Ecto neural progenitor cell (in vitro differentiated cells): ENCODE measurements at regions not wholly inside any gene's neighbourhood (a gene's known extent, or its start where the extent isn't known, plus 50 kb on each side); places are given as distances from the start of the nearest gene placed in this dataset.

Source experiments
- DNase-seq: peaks from one replicate; pipeline ENCODE4 v3.0.0-alpha.2; 2018; ENCODE audit warnings: low spot score

DNA sequence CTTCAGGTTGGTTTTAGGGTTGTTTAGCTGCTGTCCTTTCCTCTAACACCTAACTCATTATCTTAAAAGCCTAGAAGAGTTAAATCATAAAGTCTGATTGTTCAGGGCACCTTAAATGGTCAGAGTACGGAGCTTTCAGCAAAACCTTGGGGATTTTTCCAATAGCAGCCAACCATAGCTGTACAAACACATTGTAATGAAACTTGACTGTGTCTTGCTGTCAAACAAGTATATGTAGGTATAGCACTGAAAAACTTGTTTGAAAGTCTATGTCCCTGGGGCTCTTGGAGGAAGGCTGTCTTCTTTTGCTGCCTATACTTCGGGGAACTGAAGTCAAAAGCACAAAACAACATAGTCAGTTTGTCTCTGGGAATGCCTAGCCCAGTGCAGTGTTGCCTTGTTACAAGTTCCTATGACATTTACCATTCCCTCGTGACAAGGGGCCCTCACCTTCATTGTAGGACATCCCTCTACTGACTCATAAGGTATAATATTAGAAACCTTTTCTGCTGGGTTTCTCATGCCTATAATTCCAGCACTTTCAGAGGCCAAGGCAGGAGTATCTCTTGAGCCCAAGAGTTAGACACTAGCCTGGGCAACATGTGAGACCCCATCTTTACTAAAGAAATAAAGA is 474.5 kb upstream of the NBEA start:
- no peak for DNase-seq

DNA sequence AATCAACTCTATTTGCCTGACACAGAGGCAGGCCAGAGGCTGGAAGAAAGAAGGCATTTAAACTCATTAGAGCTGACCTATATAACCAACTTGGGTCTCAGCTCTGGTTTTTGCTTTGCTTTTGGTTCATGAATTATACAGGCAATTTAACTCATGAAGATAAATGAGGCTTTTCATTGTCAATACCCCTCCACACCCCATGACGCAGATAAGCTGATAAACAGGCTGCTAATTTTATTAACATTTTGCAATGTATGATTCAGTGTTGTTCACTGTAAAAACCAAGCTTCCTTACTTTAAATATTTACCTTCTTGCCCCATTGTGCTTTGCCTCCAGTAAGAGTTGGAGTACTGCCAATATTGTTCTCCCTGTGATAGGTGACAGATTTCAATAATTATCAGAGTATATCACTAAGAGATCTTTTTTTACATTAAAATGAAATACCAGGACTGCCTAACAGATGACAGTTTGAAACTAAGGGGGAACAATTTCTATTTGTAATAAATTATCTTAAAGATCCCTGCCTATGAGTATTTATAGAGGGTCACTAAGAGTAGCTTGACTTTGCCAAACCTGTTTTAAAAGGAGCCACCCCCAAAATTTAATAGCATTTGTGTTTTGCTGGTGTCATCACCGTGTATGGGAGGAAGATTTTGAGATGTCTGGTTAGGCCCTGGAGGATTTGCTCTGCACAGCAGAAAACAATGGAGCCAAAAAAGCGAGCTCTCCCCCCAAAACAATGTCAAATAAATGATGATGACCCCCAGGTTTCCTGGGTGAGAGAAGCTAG is 472.7 kb upstream of the NBEA start:
- no peak for DNase-seq

DNA sequence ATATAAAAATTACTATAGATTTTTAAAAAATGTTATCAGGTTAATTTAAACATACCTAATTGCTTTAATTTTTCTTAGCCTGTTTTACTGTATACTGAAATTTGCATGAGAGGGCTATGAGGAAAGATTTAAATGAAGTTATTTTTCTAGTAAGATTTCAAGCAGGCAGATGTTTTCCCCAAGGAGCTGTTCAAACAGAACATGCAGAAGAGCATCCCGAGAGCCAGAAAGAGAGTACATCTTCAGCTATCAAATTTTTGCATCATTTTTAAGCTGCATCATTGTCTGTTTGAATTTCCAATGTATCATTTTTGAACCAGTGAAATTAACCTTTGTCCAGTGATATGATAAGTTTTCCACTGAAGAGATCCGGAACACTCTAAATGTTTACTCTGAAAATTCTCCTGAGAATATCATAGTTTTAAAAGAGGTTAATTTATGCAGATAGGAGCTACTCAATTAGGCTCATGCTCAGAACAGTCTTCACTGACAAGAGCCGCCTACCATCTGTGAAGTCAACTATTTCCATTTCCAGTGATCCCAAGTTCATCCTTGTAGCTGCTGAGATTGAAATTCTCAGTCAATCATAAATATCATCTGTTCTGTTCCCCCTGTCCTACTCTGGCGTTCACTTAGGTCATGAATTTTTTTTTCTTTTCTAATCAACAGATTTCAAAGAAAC is 467.7 kb upstream of the NBEA start:
- DNase-seq = no peak

DNA sequence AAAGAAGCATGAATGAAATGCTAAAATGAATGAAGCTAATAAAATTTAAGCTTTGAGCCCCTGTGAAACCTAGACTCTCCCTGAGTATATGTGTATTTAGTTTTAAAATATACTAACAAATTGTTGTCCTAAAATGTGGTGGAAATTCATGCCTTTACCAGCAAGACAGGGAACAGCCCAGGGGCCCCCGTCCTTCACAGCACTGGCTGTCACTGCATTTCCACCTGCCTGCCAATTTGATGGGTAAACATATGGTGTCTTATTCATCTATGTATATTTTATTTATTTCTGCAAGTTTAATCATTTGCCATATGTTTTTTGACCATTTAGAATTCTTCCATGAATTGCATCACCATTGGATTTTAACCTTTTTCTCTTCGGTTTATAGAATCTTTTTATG is 463.7 kb upstream of the NBEA start:
- no peak for DNase-seq

DNA sequence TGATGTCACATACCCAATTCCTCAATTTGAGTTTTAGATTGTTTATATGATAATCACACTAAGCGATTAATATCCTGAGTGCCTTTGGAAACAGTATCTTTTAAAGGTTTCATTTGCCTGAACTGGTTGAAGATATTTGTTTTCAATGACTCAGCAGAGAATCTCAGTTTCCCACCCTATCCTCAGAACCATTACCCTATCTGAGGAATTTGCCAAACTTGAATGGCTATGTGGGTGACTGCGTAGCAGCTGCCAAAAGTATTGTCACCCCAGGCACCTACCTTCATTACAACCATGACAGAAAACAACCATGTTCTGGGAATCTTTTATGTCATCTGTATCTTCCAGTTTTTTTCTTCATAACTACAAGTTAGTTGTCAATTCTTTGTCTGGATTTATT is 440.1 kb upstream of the NBEA start:
- DNase-seq = no peak

DNA sequence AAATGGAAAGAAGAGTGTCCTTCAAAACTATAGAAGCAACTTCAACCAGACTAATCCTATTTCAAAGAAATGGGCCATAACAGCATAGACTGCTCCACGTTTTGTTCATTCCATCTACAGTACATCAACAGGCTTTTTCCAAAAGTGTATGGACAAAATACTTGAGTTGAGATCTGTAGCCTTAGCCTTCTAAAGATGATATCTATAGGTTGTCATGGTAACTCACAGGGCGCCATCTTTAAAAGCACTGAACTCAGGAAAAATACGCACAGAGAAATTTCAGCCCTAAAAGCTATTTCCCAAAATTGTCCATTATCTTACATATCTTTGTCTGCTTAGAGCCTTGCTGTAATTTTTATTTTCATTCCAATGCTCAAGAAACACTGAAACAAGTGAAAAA is 439.4 kb upstream of the NBEA start:
- no peak for DNase-seq

DNA sequence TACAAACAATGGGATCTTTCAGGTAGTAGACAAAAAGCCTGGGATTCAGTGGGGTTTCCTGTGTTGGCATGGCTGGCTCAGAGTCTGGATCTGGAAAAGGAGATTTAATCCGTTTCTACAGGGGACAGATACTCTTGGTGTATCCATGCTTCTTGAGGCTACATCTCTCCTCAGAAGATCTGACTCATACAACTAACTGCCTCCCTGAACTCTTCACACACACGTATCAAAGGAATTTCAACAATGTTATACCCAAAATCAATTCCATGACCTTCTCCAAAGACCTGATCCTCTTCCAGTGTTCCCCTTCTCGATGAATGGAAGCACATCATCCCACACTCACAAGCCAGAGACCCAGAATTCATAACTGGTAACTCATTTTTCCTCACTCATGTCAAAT is 435.3 kb upstream of the NBEA start:
- DNase-seq = no peak

DNA sequence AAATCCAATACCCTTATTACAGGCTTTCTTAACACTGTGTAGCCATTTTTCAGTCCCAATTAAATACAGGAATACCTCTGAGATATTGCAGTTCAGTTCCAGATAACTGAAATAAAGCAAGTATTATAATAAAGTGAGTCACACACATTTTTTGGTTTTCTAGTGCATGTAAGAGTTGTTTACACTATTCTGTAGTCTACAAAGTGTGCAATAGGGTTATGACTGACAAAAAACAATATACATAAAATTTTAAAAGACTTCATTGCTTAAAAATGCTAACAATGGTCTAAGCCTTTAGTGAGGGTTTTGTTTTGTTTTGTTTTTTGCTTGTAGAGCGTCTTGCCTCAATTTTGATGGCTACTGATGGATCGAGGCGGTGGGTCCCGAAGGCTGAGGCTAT is 434.4 kb upstream of the NBEA start:
- no peak for DNase-seq

DNA sequence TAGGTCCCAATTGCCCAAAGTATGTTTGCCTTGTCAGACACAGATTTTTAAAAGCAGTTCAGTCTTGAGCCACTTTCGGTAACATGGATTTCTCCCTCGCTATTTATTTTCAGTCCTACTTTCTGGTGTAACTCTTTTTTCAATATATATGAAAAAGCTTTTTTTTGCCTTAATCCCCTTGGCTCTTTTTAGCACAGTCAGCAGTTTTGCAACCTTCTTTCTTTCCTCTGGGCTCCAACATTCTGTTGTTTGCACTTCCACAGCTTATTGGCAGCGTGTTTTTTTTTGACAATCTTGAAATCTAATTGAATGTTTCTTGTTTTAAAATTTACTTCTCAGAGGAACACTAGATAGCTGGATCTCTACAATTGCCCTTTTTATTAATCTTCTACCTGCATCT is 429.3 kb upstream of the NBEA start:
- no peak for DNase-seq

DNA sequence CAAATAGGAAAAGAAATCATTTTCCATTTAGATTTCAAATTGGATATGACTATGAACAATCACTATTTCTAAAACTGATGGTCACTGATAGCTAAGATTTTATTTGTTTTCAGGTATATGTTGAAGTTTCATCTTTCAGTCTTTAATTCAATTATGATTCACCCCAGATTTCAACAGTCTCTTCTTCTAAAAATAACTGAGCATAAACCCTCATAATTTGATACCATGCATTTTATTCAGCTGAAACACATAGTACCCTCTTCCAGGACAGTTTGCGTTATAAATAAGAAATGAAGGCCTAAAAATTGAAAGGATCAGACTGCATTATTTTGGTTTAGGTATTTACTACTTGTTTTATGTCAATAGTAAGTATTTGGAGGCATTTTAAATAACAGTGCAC is 428.5 kb upstream of the NBEA start:
- DNase-seq = no peak

DNA sequence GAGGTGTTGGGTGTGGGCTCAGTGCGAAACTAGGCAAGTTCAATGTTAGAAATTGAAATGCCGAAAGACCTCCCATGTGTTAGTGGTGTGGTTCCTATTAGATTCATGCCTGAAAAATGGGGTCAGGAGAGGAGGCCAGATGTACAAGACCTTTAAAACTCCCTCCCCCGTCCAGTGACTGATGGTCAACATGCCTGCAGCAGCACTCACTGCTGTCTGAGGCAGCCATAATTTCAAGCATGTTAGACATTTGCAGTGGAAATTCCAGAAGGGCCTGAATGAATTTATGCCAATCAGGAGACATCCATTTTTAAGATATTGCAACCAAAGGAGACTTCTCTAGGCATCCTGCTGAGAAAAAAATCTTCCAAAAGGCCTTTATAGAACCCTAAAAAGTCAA is 426.9 kb upstream of the NBEA start:
- DNase-seq = no peak

DNA sequence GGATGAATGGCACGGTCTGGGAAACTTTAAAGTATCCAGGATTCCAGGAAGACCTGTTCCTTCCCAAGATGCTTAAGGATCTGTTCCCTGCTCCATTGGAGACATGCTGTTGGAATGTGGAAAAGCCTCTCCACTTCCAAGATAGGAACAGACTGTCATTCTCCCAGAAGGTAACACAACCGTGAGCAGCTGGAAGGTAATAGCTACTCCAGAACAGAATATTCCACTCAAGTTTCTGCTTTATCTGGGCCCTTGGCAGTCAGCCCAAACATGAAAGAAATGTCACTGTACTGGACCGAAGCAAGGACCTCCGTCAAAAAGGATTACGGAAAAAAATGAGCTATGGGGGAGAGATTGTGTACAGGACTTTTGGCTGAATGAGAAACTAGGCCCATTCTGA is 420.9 kb upstream of the NBEA start:
- DNase-seq = no peak

DNA sequence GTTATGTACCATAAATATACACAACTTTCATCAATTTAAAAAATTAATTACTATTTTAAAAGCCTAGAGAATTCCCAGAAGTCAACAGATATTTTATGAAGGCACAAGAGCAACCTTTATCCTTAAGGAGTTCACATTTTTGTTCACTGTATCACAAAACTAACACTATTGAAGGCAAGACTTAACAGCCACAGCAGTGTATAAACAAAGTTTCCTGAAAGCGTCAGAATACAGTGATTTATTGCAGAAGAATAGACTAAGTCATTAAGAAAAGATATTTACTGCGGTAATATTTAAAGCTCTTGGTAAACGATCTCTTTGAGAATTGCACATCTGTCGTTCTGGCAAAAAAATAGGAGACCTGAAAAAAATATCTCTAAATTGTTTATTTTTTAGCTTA is 419.3 kb upstream of the NBEA start:
- DNase-seq = no peak

DNA sequence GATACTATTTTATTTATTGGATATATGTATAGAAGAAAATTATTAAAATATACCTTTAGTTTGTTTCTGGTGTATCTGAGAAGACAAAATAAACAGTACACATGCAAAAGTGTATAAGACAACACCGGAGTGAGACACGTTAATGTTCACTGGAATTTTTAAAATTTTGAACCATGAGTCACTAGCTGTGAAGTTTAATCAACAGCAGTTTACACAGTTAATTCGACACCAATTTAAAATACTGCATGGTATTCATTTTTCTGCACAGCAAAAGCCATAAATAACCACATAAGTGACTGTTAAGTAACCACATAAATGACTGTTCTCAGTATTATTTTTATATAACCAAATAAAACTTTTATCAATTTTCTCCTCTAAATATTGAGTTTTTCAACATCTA is 418.7 kb upstream of the NBEA start:
- no peak for DNase-seq

DNA sequence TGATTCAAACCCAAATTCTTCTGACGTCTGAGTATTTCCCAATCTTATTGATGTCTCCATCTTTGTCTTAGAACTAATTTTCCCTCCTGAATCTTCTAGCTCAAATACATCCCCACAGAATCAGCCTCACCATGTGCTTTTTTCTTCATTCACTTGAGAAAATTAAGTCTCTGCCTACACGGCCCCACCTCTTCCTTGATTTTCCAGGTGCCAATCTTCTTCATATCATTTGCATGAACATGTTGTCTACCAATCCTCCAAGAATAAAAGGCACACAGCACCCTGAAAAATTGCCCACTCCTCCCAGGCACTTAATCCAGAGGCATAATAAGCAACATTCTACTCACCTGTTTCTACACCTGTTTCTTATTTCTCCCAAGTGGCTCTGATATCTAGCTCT is 408.1 kb upstream of the NBEA start:
- no peak for DNase-seq

DNA sequence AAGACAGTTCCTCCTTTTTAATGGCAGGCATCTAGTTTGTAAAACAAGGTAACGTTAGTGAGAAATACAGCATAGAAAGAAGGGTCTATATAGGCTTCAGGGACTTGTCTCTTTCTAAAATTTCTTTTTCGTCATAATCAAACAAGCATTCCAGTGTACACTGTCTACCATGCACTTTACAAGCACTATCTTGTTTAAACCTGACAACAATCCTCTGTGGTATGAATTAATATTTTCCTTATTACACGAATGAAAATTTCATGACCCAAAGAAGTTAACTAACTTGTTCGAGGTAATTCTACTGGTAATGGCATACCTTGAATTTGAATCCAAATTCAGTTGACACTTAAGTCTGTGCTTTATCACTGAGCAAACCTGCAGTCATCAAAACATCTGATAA is 399.7 kb upstream of the NBEA start:
- DNase-seq = no peak

DNA sequence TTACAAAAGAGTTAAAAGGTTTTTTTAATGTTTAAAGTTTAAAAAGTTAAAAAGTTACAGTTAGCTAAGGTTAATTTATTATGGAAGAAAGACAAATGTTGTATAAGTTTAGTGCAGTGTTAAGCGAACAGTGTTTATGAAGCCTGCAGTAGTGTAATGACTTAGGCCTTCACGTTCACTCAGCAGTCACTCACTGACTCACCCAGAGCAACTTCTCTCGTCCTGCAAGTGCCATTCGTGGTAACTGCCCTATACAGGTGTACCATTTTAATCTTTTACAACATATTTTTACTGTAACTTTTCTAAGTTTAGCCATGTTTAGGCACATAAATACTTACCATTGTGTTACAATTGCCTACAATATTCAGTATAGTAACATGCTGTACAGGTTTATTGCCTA is 398.2 kb upstream of the NBEA start:
- DNase-seq = no peak

DNA sequence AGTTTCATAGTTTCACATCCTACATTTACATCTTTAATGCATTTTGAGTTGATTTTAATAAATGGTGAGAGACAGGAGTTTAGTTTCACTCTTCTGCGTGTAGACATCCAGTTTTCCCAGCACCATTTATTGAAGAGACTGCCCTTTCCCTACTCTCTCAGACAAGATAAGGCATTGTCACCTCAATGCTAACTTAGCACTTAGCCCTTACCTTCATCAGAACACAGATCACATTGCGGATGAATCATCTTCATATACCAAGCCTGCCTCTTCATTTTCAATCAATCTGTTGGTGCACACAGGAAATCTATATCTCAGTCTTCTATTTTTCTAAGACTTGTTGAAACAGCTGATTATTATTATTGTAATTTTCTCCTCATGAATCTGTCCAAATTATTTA is 396.6 kb upstream of the NBEA start:
- no peak for DNase-seq

DNA sequence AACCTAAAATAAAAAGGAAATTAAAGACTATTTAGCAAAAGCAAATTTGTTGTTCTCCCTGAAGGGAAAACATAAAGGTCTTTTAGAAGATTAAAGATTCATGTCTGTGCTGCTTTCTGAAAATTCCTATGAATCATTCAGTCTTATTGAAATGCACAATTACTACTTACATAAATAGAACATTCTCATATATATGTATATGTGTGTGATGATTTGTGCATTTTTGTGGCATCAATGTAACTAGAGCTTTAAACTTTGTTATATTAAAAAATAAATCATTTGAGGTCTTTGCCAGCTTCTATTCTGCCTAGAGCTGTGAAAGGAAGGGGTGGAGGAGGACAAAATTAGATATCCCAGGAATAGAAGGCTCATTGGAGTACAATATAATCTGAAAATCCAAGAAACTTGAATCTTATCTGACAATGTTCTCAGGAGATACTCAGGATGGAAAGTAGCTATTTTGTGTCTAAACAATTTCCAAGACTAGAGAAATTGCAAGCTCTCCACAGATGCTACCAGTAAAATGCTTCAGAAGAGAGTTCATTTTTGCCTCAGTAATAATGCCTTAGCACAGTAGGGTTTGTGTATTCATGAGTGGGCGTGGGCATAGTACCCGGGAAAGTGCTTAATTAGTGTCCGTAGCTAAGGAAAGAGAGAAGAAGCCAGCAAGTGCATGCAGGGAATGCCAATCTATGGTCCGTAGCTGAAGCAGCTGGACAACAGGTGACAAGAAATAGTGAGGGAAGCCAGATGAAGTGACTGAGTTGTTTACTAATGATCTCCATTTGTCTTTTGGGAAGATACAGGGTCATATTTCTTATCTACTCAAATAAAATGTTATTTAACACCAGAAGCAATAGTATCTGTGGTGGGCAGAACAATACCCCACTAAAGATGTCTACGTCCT is 395.5 kb upstream of the NBEA start:
- no peak for DNase-seq

DNA sequence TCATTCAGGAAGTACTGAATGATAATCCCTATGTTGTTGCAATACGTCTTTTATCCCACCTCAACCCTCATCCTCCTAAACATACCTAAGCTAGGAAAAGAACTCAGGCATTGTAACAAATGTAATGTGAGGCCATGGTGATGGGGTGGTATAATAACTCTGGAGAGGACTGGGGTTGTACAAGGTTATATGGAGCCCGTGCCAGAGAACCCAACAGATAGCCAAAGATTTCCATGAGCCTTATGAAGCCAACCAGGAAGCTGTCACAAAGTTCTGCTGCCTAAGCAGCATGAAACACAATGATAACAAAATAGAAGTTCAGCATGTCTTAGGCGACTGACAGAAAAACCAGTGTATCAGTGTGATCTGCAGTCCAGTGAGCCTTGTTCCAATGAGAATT is 394.1 kb upstream of the NBEA start:
- no peak for DNase-seq

DNA sequence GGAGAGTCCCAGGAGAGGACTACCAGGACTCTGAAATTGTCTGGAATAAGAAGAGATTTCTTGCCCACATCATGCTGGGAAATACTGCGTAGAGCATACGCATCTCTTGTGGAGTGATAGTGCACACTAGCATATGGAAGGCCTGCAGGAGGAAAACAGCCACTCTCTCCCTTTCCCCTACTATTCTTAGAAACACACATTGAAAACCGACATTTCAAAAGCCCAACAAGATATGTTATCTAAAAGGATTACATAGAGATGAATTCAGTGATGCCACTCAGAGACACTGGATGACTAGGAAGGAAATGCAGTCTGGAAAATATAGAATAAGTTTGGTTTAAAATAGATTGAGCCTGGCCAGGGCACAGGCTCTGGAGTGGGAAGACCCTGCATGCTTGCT is 388.7 kb upstream of the NBEA start:
- DNase-seq = no peak

DNA sequence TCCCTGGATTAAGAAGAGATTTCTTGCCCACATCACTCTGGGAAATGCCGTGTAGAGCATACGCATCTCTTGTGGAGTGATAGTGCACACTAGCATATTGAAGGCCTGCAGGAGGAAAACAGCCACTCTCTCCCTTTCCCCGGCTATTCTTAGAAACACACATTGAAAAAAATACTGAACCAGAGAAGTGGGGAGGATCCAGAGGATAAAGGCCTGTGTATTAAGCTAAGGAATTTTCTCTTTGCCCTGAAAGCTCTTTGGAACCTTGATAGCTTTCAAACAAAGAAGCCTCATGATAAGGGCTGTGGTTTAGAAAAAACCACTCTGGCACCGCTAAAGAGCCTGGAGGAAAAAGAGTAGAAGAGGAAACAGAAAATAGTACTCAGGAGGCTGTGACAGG is 386.1 kb upstream of the NBEA start:
- DNase-seq = no peak

DNA sequence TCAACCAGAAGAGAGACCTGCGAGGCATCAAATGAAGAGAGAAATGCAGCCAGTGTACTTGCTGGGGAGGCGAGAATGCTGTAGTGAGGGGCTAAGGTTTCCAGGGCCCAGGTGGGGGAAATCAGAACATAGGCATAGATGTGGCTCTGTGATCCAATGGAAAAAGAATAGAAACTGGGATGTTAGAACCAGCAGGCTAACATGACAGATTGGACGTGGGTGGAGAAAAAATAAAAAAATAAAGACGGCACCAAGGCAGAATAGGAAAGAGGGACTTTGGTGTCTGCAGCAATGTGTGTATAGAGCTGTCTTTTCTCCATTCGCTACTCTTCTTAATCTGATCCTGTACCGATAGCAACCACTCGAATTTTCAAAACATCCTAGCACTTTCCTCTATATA is 381.0 kb upstream of the NBEA start:
- DNase-seq = no peak
